Hepatocyte (in vitro differentiated cells): ENCODE measurements at regions not wholly inside any gene's neighbourhood (a gene's known extent, or its start where the extent isn't known, plus 50 kb on each side); places are given as distances from the start of the nearest gene placed in this dataset.

Experiments used
- DNase-seq: peaks from one replicate; pipeline ENCODE4 v3.0.0-alpha.2; 2016; ENCODE audit warnings: low spot score
- H2AFZ ChIP-seq: fragments of 200-600 bp; sonication (generic); 2 replicates; pipeline ENCODE4 v1.6.0; 2016; ENCODE audit warnings: antibody characterized with exemption, mild to moderate bottlenecking
- H3K27ac ChIP-seq: fragments of 200-600 bp; sonication (generic); 2 replicates; pipeline ENCODE4 v1.5.1; 2016; ENCODE audit warnings: mild to moderate bottlenecking
- H3K27me3 ChIP-seq: fragments of 200-600 bp; sonication (generic); 2 replicates; pipeline ENCODE4 v1.6.1; 2016
- H3K36me3 ChIP-seq: fragments of 200-600 bp; sonication (generic); replicated peaks from 2 replicates; pipeline ENCODE4 v1.5.1; 2016; ENCODE audit warnings: low read depth; ENCODE audit not compliant: insufficient read depth
- H3K4me1 ChIP-seq: fragments of 200-600 bp; sonication (generic); 2 replicates; pipeline ENCODE4 v1.5.1; 2016; ENCODE audit warnings: mild to moderate bottlenecking, moderate library complexity; ENCODE audit not compliant: insufficient read depth
- H3K4me2 ChIP-seq: fragments of 200-600 bp; sonication (generic); 2 replicates; pipeline ENCODE4 v1.6.0; 2016
- H3K4me3 ChIP-seq: fragments of 200-600 bp; sonication (generic); 2 replicates; pipeline ENCODE4 v1.5.1; 2016; ENCODE audit warnings: mild to moderate bottlenecking
- H3K79me2 ChIP-seq: fragments of 200-600 bp; sonication (generic); 2 replicates; pipeline ENCODE4 v1.6.0; 2017; ENCODE audit warnings: mild to moderate bottlenecking
- H3K9me2 ChIP-seq: fragments of 200-600 bp; sonication (generic); replicated peaks from 2 replicates; pipeline ENCODE4 v1.6.0; 2017; ENCODE audit warnings: mild to moderate bottlenecking; ENCODE audit not compliant: insufficient read depth
- H3K9me3 ChIP-seq: fragments of 200-600 bp; sonication (generic); 2 replicates; pipeline ENCODE4 v1.5.1; 2016; ENCODE audit warnings: low read depth, mild to moderate bottlenecking
- H4K20me1 ChIP-seq: fragments of 200-600 bp; sonication (generic); 2 replicates; pipeline ENCODE4 v1.6.0; 2016; ENCODE audit warnings: mild to moderate bottlenecking; ENCODE audit not compliant: insufficient read depth, poor library complexity, severe bottlenecking
- CTCF ChIP-seq: fragments of 200-600 bp; sonication (generic); IDR thresholded peaks from 2 replicates; pipeline ENCODE4 v1.5.1; 2016; ENCODE audit warnings: antibody characterized with exemption, mild to moderate bottlenecking; ENCODE audit not compliant: poor library complexity
- EZH2 ChIP-seq: fragments of 200-600 bp; sonication (generic); IDR thresholded peaks from 2 replicates; pipeline ENCODE4 v1.6.1; 2016; ENCODE audit warnings: antibody characterized with exemption, mild to moderate bottlenecking, borderline replicate concordance
- EZH2phosphoT487 ChIP-seq: fragments of 200-600 bp; sonication (generic); IDR thresholded peaks from one replicate; pipeline ENCODE4 v1.6.1; 2018; ENCODE audit warnings: antibody characterized with exemption, mild to moderate bottlenecking, low read depth, moderate library complexity; ENCODE audit not compliant: unreplicated experiment, severe bottlenecking
- WGBS: methylation state at CpG from one replicate; pipeline ENCODE4 v1.1.6; 2016; ENCODE audit warnings: low lambda C conversion rate; ENCODE audit errors: missing lambda C conversion rate; 5-methylcytosine and 5-hydroxymethylcytosine counted together

GRCh38 chr15:31193291-31193690 lies 91.8 kb upstream of the TRPM1 start:
- Histone ChIP-seq H3K9me2 (no peaks in the 10 kb centered on the region), H3K4me2 (no peak overlapping the region), H4K20me1 (no peaks in the 10 kb centered on the region), H3K27me3 (no peaks in the 10 kb centered on the region), H3K9me3 (no peaks in the 10 kb centered on the region), H3K79me2 (no peaks in the 10 kb centered on the region), H3K4me1 (no peaks in the 10 kb centered on the region), H3K36me3 (no peaks in the 10 kb centered on the region), H3K4me3 (no peak overlapping the region), H3K27ac (no peak overlapping the region), H2AFZ (no peak overlapping the region)
- no peak for TF ChIP-seq CTCF
- TF ChIP-seq EZH2phosphoT487: no peak
- TF ChIP-seq EZH2: no peak
- DNase-seq: no peak
- WGBS: 96% methylated on average over 10 of the region's 10 CpGs

GRCh38 chr15:31195871-31196270 lies 94.3 kb upstream of the TRPM1 start:
- Histone ChIP-seq H4K20me1 (no peaks in the 10 kb centered on the region), H3K9me3 (no peaks in the 10 kb centered on the region), H3K9me2 (no peaks in the 10 kb centered on the region), H3K79me2 (no peaks in the 10 kb centered on the region), H3K4me2 (no peak overlapping the region), H3K36me3 (no peaks in the 10 kb centered on the region), H3K27ac (no peak overlapping the region), H3K4me1 (no peaks in the 10 kb centered on the region), H2AFZ (no peak overlapping the region), H3K27me3 (no peaks in the 10 kb centered on the region), H3K4me3 (no peak overlapping the region)
- 91% methylated on average over 2 of the region's 2 CpGs for WGBS
- DNase-seq: no peak
- TF ChIP-seq EZH2 (no peak), CTCF (no peak), EZH2phosphoT487 (no peak)

GRCh38 chr15:31197497-31198414 lies 96.2 kb upstream of the TRPM1 start:
- H3K27ac ChIP-seq: no peak overlapping the region
- peak; percentile 51 for TF ChIP-seq CTCF
- TF ChIP-seq EZH2phosphoT487: no peak
- no peak for TF ChIP-seq EZH2

More at GRCh38 chr15:31197497-31198414, 96.2 kb upstream of the TRPM1 start:
- Histone ChIP-seq H3K4me2 (no peak overlapping the region), H2AFZ (no peak overlapping the region), H3K4me3 (no peak overlapping the region), H3K36me3 (no peaks in the 10 kb centered on the region), H4K20me1 (no peaks in the 10 kb centered on the region), H3K27me3 (no peaks in the 10 kb centered on the region), H3K9me3 (no peaks in the 10 kb centered on the region), H3K4me1 (no peaks in the 10 kb centered on the region), H3K9me2 (no peaks in the 10 kb centered on the region), H3K79me2 (no peaks in the 10 kb centered on the region)
- DNase-seq: peak; percentile 54
- WGBS: 56% methylated on average over 15 of the region's 15 CpGs
